H1 (cell line): ENCODE measurements at regions not wholly inside any gene's neighbourhood (a gene's known extent, or its start where the extent isn't known, plus 50 kb on each side); places are given as distances from the start of the nearest gene placed in this dataset.

ENCODE experiments used
- CTCF ChIA-PET: fragments of 300-600 bp; sonication (Branson Sonifier 250); formaldehyde crosslinking; loops from one replicate; lab custom pipeline; 2021; ENCODE audit not compliant: partially characterized antibody; lab: Charles Lee
- POLR2A ChIA-PET: fragments of 300-600 bp; sonication (Branson Sonifier 250); formaldehyde crosslinking; loops from one replicate; lab custom pipeline; 2021; ENCODE audit warnings: inconsistent platforms; ENCODE audit not compliant: partially characterized antibody; lab: Charles Lee
- DNase-seq, 2 experiments: peaks; one replicate each; pipeline versions ENCODE4 v3.0.0 to v3.0.0-alpha.2; 2010 to 2022; ENCODE audit warnings: low spot score in 2 of 2, low read depth in 1 of 2, mixed read lengths in 1 of 2
- FAIRE-seq: peaks from 2 replicates; lab custom pipeline; 2011; peaks lifted over from hg19 to GRCh38; lab: Jason Lieb, UNC
- H2AFZ ChIP-seq: 2 replicates; pipeline ENCODE4 v1.8.1; 2012; ENCODE audit warnings: low read length, inconsistent platforms
- H2AK5ac ChIP-seq: 2 replicates; pipeline ENCODE4 v1.6.1; 2013; ENCODE audit warnings: low read depth, low read length
- H2BK120ac ChIP-seq: replicated peaks from 2 replicates; pipeline ENCODE3; 2013; ENCODE audit warnings: low read depth, low read length, inconsistent platforms
- H2BK12ac ChIP-seq: 2 replicates; pipeline ENCODE4 v1.6.1; 2013; ENCODE audit warnings: low read depth, low read length
- H2BK15ac ChIP-seq: 2 replicates; pipeline ENCODE4 v1.6.1; 2013; ENCODE audit warnings: low read length
- H2BK20ac ChIP-seq: 2 replicates; pipeline ENCODE4 v1.6.1; 2013; ENCODE audit warnings: low read length
- H2BK5ac ChIP-seq: 2 replicates; pipeline ENCODE4 v1.6.1; 2013; ENCODE audit warnings: low read depth, low read length
- H3K14ac ChIP-seq: 2 replicates; pipeline ENCODE4 v1.6.1; 2013; ENCODE audit warnings: inconsistent platforms; ENCODE audit not compliant: insufficient read length
- H3K18ac ChIP-seq: 2 replicates; pipeline ENCODE4 v1.6.1; 2013; ENCODE audit warnings: low read length; ENCODE audit errors: extremely low read depth
- H3K23ac ChIP-seq: 2 replicates; pipeline ENCODE4 v1.6.1; 2013; ENCODE audit warnings: inconsistent platforms; ENCODE audit not compliant: insufficient read length
- H3K23me2 ChIP-seq: 2 replicates; pipeline ENCODE4 v1.6.1; 2013; ENCODE audit warnings: low read depth, low read length
- H3K27ac ChIP-seq: 2 replicates; pipeline ENCODE4 v1.6.1; 2011; ENCODE audit warnings: low read depth, low read length, inconsistent platforms
- H3K27me3 ChIP-seq, 4 experiments: replicated peaks in 1 of 4; 1 replicate in 1 of 4; 2 replicates in 3 of 4; pipeline versions ENCODE4 v1.6.1 to v1.8.1; 2011 to 2013; ENCODE audit warnings: low read length in 3 of 4, mild to moderate bottlenecking in 3 of 4, inconsistent platforms in 2 of 4, mixed read lengths in 2 of 4, moderate library complexity in 1 of 4; ENCODE audit not compliant: control insufficient read depth in 3 of 4, insufficient read depth in 3 of 4; ENCODE audit errors: extremely low read depth in 1 of 4
- H3K36me3 ChIP-seq, 4 experiments: 2 replicates each; pipeline versions ENCODE4 v1.6.1 to v1.8.1; 2011 to 2013; ENCODE audit warnings: mild to moderate bottlenecking in 4 of 4, low read length in 3 of 4, moderate library complexity in 2 of 4, control low read depth in 1 of 4, inconsistent platforms in 1 of 4; ENCODE audit not compliant: insufficient read depth in 4 of 4, control insufficient read depth in 2 of 4
- H3K4ac ChIP-seq: replicated peaks from 2 replicates; pipeline ENCODE3; 2013; ENCODE audit warnings: low read length, low read depth, mixed read lengths, inconsistent platforms; ENCODE audit not compliant: insufficient read length
- H3K4me1 ChIP-seq, 4 experiments: replicated peaks in 1 of 4; 1 replicate in 1 of 4; 2 replicates in 3 of 4; pipeline versions ENCODE4 v1.6.1 to v1.8.1; 2011 to 2013; ENCODE audit warnings: low read length in 3 of 4, inconsistent platforms in 2 of 4, mixed read lengths in 1 of 4; ENCODE audit not compliant: insufficient read depth in 4 of 4, control insufficient read depth in 3 of 4
- H3K4me2 ChIP-seq, 2 experiments: 2 replicates each; pipeline versions ENCODE4 v1.6.1 to v1.8.1; 2011 to 2013; ENCODE audit warnings: low read depth in 2 of 2, low read length in 2 of 2, control low read depth in 1 of 2, inconsistent platforms in 1 of 2, mild to moderate bottlenecking in 1 of 2; ENCODE audit not compliant: insufficient read depth in 1 of 2
- H3K4me3 ChIP-seq, 4 experiments: fragments of 200-600, 300-600 bp in 1 of 4; sonication (generic), shearing (Covaris generic), sonication (Bioruptor Twin) in 1 of 4; 2 replicates each; pipeline versions ENCODE4 v1.5.1 to v1.8.1; 2011 to 2016; ENCODE audit warnings: low read length in 4 of 4, low read depth in 3 of 4, control low read depth in 2 of 4, inconsistent platforms in 2 of 4, mild to moderate bottlenecking in 2 of 4, mixed read lengths in 1 of 4, moderate library complexity in 1 of 4; ENCODE audit not compliant: insufficient read depth in 2 of 4; ENCODE audit errors: extremely low read depth in 1 of 4
- H3K56ac ChIP-seq: replicated peaks from 2 replicates; pipeline ENCODE3; 2013; ENCODE audit warnings: low read depth, mild to moderate bottlenecking, mixed read lengths, low read length, inconsistent platforms; ENCODE audit not compliant: insufficient read length
- H3K79me1 ChIP-seq: 2 replicates; pipeline ENCODE4 v1.6.1; 2013; ENCODE audit warnings: low read depth, low read length, control low read depth
- H3K79me2 ChIP-seq, 2 experiments: 2 replicates each; pipeline versions ENCODE4 v1.6.1 to v1.8.1; 2012 to 2013; ENCODE audit warnings: low read length in 2 of 2, mild to moderate bottlenecking in 2 of 2, inconsistent platforms in 1 of 2; ENCODE audit not compliant: insufficient read depth in 2 of 2, control insufficient read depth in 1 of 2
- H3K9ac ChIP-seq, 4 experiments: replicated peaks in 1 of 4; 1 replicate in 1 of 4; 2 replicates in 3 of 4; pipeline versions ENCODE4 v1.6.1 to v1.8.1; 2011 to 2013; ENCODE audit warnings: low read depth in 3 of 4, low read length in 3 of 4, control low read depth in 2 of 4, mild to moderate bottlenecking in 2 of 4, moderate library complexity in 2 of 4, inconsistent platforms in 1 of 4; ENCODE audit errors: extremely low read depth in 1 of 4
- H3K9me3 ChIP-seq, 2 experiments: 2 replicates each; pipeline versions ENCODE4 v1.6.1 to v1.8.1; 2012 to 2013; ENCODE audit warnings: mild to moderate bottlenecking in 2 of 2, moderate library complexity in 2 of 2, control low read depth in 1 of 2, inconsistent platforms in 1 of 2, low read depth in 1 of 2, low read length in 1 of 2, mixed read lengths in 1 of 2; ENCODE audit not compliant: insufficient read depth in 2 of 2
- H4K20me1 ChIP-seq, 2 experiments: replicated peaks in 1 of 2; 2 replicates each; pipeline versions ENCODE3 to v1.8.1; 2011 to 2013; ENCODE audit warnings: inconsistent platforms in 2 of 2, low read length in 2 of 2, mild to moderate bottlenecking in 1 of 2; ENCODE audit not compliant: insufficient read depth in 2 of 2, control insufficient read depth in 1 of 2
- H4K5ac ChIP-seq: 2 replicates; pipeline ENCODE4 v1.6.1; 2013; ENCODE audit warnings: low read length, low read depth, mixed read lengths, inconsistent platforms; ENCODE audit not compliant: insufficient read length
- H4K8ac ChIP-seq: 2 replicates; pipeline ENCODE4 v1.8.0; 2013; ENCODE audit warnings: mild to moderate bottlenecking, moderate library complexity, low read length, inconsistent platforms; ENCODE audit not compliant: insufficient read depth; ENCODE audit errors: extremely low read depth
- H4K91ac ChIP-seq: replicated peaks from 2 replicates; pipeline ENCODE3; 2013; ENCODE audit warnings: low read length, mixed read lengths, inconsistent platforms; ENCODE audit not compliant: insufficient read length
- CTBP2 ChIP-seq: IDR thresholded peaks from 2 replicates; pipeline ENCODE4 v1.7.0; 2011; ENCODE audit warnings: borderline replicate concordance, mild to moderate bottlenecking, moderate library complexity, mixed read lengths, low read length; ENCODE audit not compliant: insufficient read depth, insufficient read length
- EZH2 ChIP-seq: fragments of 200-600 bp; sonication (generic); IDR thresholded peaks from 2 replicates; pipeline ENCODE4 v1.7.1; 2012; ENCODE audit warnings: low read depth, mild to moderate bottlenecking, moderate library complexity, low read length, inconsistent platforms; ENCODE audit not compliant: severe bottlenecking
- MAFK ChIP-seq: IDR thresholded peaks from 2 replicates; pipeline ENCODE4 v1.6.1; 2012; ENCODE audit warnings: low read depth, mild to moderate bottlenecking, improper control_type of control experiment, low read length
- WGBS, 2 experiments: shearing (Covaris generic) in 1 of 2; methylation state at CpG; one replicate each; pipeline versions ENCODE4 v1.1.6 to v1.1.7; 2013 to 2015; ENCODE audit warnings: low lambda C conversion rate in 2 of 2, mixed read lengths in 2 of 2, inconsistent platforms in 1 of 2, low coverage in 1 of 2, missing lambda C conversion rate in 1 of 2; ENCODE audit not compliant: insufficient replicate concordance in 2 of 2, insufficient coverage in 1 of 2, insufficient read length in 1 of 2; ENCODE audit errors: extremely low coverage in 1 of 2, missing lambda C conversion rate in 1 of 2; 5-methylcytosine and 5-hydroxymethylcytosine counted together

- H3K9me3 ChIP-seq: no peaks in the 10 kb centered on the region
- CTCF ChIA-PET: no interaction called here
- no peak overlapping the region for H3K4ac ChIP-seq
- H2BK20ac ChIP-seq: no peak overlapping the region
- no peak overlapping the region for H3K14ac ChIP-seq
- no peak overlapping the region for H3K4me2 ChIP-seq
- no peak overlapping the region for H3K9ac ChIP-seq
- no peak overlapping the region for H4K8ac ChIP-seq
- no peaks in the 10 kb centered on the region for H3K23me2 ChIP-seq
- no peak overlapping the region for H3K18ac ChIP-seq
- no peak for DNase-seq
- no peaks in the 10 kb centered on the region for H3K36me3 ChIP-seq
- H2BK5ac ChIP-seq: no peak overlapping the region
- POLR2A ChIA-PET: no interaction called here
- no peak overlapping the region for H4K91ac ChIP-seq
- no peak overlapping the region for H3K56ac ChIP-seq
- no peak overlapping the region for H3K23ac ChIP-seq
- no peak overlapping the region for H2BK12ac ChIP-seq
- H3K27me3 ChIP-seq: no peaks in the 10 kb centered on the region
- no peak overlapping the region for H2BK120ac ChIP-seq
- H3K4me1 ChIP-seq: no peaks in the 10 kb centered on the region
- no peak overlapping the region for H2AFZ ChIP-seq
- no CpG with 5 or more reads among the region's 2 CpGs for WGBS, 2 experiments
- H4K5ac ChIP-seq: no peak overlapping the region
- H4K20me1 ChIP-seq: no peaks in the 10 kb centered on the region
- H3K4me3 ChIP-seq: no peak overlapping the region
- no peak overlapping the region for H2BK15ac ChIP-seq
- H3K79me2 ChIP-seq: no peaks in the 10 kb centered on the region
- no peaks in the 10 kb centered on the region for H3K79me1 ChIP-seq
- FAIRE-seq: no peak
- no peak overlapping the region for H2AK5ac ChIP-seq
- TF ChIP-seq MAFK (no peak), EZH2 (no peak), CTBP2 (no peak)
- H3K27ac ChIP-seq: no peak overlapping the region
Observed at GRCh38 chrX:121671649-121672048, 624.2 kb downstream of the GLUD2 start.
